Lung (tissue), 11 donors: ENCODE measurements at regions not wholly inside any gene's neighbourhood (a gene's known extent, or its start where the extent isn't known, plus 50 kb on each side); places are given as distances from the start of the nearest gene placed in this dataset.

ENCODE experiments used
- ATAC-seq: fragments of 200-7000 bp; cut with Tn5 transposase; one replicate; pipeline ENCODE4 v1.9.1; 2020; ENCODE audit warnings: moderate number of reproducible peaks; ENCODE audit not compliant: insufficient read depth, low FRiP score
- DNase-seq, 3 donors: peaks; one replicate each; pipeline ENCODE4 v3.0.0-alpha.2; 2013 to 2017
- H3K27ac ChIP-seq, 2 donors: one replicate each; pipeline ENCODE4 v1.5.1; 2013; ENCODE audit warnings: mild to moderate bottlenecking in 2 of 2, moderate library complexity in 2 of 2, control low read depth in 1 of 2, inconsistent platforms in 1 of 2, low read depth in 1 of 2, low read length in 1 of 2
- H3K27me3 ChIP-seq, 3 donors: one replicate each; pipeline ENCODE4 v1.5.1; 2013; ENCODE audit warnings: low read length in 2 of 3; ENCODE audit not compliant: control insufficient read depth in 3 of 3, insufficient read depth in 3 of 3
- H3K36me3 ChIP-seq, 4 donors: one replicate each; pipeline ENCODE4 v1.5.1; 2013; ENCODE audit warnings: low read length in 4 of 4, mild to moderate bottlenecking in 1 of 4, moderate library complexity in 1 of 4; ENCODE audit not compliant: control insufficient read depth in 4 of 4, insufficient read depth in 4 of 4
- H3K4me1 ChIP-seq, 5 donors: one replicate each; pipeline ENCODE4 v1.5.1; 2013; ENCODE audit warnings: low read length in 5 of 5, mild to moderate bottlenecking in 2 of 5, moderate library complexity in 1 of 5; ENCODE audit not compliant: control insufficient read depth in 5 of 5, insufficient read depth in 5 of 5
- H3K4me3 ChIP-seq: one replicate; pipeline ENCODE4 v1.5.1; 2013; ENCODE audit warnings: mild to moderate bottlenecking, control low read depth, moderate library complexity
- H3K9ac ChIP-seq, 2 donors: one replicate each; pipeline ENCODE4 v1.5.1; 2013; ENCODE audit warnings: low read length in 2 of 2, control low read depth in 1 of 2; ENCODE audit not compliant: insufficient read depth in 1 of 2
- H3K9me3 ChIP-seq, 4 donors: one replicate each; pipeline ENCODE4 v1.5.1; 2013; ENCODE audit warnings: low read length in 3 of 4, mild to moderate bottlenecking in 1 of 4, moderate library complexity in 1 of 4; ENCODE audit not compliant: control insufficient read depth in 4 of 4, insufficient read depth in 3 of 4
- CTCF ChIP-seq: IDR thresholded peaks from 2 replicates; pipeline ENCODE4 v1.5.1; 2012; ENCODE audit warnings: mild to moderate bottlenecking; ENCODE audit errors: control extremely low read depth, extremely low read depth
- WGBS, 2 donors: extraction: QIAGEN DNeasy Blood & Tissue Kit; methylation state at CpG; one replicate each; pipeline ENCODE4 v1.1.7; 2013; 5-methylcytosine and 5-hydroxymethylcytosine counted together
- donor health status: control.
- donor health status: control.
- donor health status: Bipolar disorder and iron deficiency.
- donor health status: healthy.
- donor health status: DM: yes; HTN: yes; CAD: no.

GRCh38 chr1:121515235-121515634 is 330.5 kb downstream of the SRGAP2C start:
- DNase-seq = no peak
- no peak overlapping the region for H3K9ac ChIP-seq
- no peak overlapping the region for H3K4me3 ChIP-seq
- WGBS, 2 donors = 93 to 96% methylated on average over 2 of the region's 2 CpGs
- peaks cover 0 to 14% (median 12%) of the 10 kb centered on the region in 3 donors for H3K27me3 ChIP-seq
- TF ChIP-seq CTCF = no peak
- H3K9me3 ChIP-seq = peaks cover 0 to 2% (median under 1%) of the 10 kb centered on the region in 4 donors
- ATAC-seq = no peak
- H3K4me1 ChIP-seq = peaks cover 0 to 8% (median 0%) of the 10 kb centered on the region in 5 donors
- H3K36me3 ChIP-seq = no peaks in the 10 kb centered on the region
- H3K27ac ChIP-seq = no peak overlapping the region

- WGBS, 2 donors = 38 to 62% methylated on average over 8 of the region's 8 CpGs
- Histone ChIP-seq H3K27ac (no peak overlapping the region), H3K4me3 (no peak overlapping the region), H3K9ac (no peak overlapping the region), H3K9me3 (peaks cover 0 to 2% (median 0%) of the 10 kb centered on the region in 4 donors), H3K36me3 (no peaks in the 10 kb centered on the region), H3K27me3 (peaks cover 0 to 15% (median 14%) of the 10 kb centered on the region in 3 donors), H3K4me1 (peaks cover 0 to 8% (median 0%) of the 10 kb centered on the region in 5 donors)
- ATAC-seq = peak; percentile 16
- DNase-seq = no peak
- TF ChIP-seq CTCF = no peak
Measured at GRCh38 chr1:121516234-121516967, 331.6 kb downstream of the SRGAP2C start.

GRCh38 chr1:121517586-121518230 is 332.9 kb downstream of the SRGAP2C start:
- whole genome bisulfite sequencing, 2 donors = 78 to 85% methylated on average over 9 of the region's 9 CpGs
- ATAC-seq = no peak
- no peak for TF ChIP-seq CTCF
- DNase-seq = no peak
- H3K4me1 ChIP-seq = peaks cover 0 to 8% (median 0%) of the 10 kb centered on the region in 5 donors
- H3K9ac ChIP-seq = no peak overlapping the region
- peaks cover 0 to 15% (median 14%) of the 10 kb centered on the region in 3 donors for H3K27me3 ChIP-seq
- no peak overlapping the region for H3K27ac ChIP-seq
- no peak overlapping the region for H3K4me3 ChIP-seq
- H3K36me3 ChIP-seq = no peaks in the 10 kb centered on the region
- H3K9me3 ChIP-seq = peaks cover 0 to 2% (median 0%) of the 10 kb centered on the region in 4 donors
